Activated CD8-positive, alpha-beta memory T cell treated with anti-CD3 and anti-CD28 coated beads for 36 hours (primary cell): ENCODE measurements at regions not wholly inside any gene's neighbourhood (a gene's known extent, or its start where the extent isn't known, plus 50 kb on each side); places are given as distances from the start of the nearest gene placed in this dataset.
"Not testable (repeated sequence)": the region's sequence is repeated elsewhere in the genome, so short reads cannot be mapped to it uniquely, and the experiment has no call there.

Experiments
- CTCF ChIA-PET: fragments of 350-600 bp; sonication (Branson Sonifier 250); formaldehyde crosslinking; loops from one replicate; lab custom pipeline; 2021; ENCODE audit warnings: antibody characterized with exemption; lab: Charles Lee
- POLR2A ChIA-PET: fragments of 350-600 bp; sonication (Branson Sonifier 250); formaldehyde crosslinking; loops from one replicate; lab custom pipeline; 2021; ENCODE audit warnings: antibody characterized with exemption; lab: Charles Lee

DNA sequence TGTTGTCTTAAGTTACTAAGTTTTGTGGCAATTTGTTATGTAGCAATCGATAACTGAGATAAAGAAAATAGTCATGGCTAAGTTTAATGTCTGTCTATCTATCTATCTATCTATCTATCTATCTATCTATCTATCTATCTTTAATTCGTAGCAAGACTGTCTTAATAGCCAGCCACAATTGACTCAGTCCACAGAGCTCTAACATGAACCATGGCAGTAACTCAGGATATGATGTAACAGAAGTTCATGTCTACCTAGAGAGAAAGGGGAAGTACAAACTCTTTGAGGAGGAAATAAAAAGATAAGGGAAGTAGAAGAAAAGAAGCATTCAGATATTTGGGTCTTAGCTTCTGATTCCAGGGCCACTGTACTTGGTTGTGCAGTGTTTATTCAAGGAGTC, 61.5 kb upstream of the FNDC3B start:
- POLR2A ChIA-PET: no interaction called here
- CTCF ChIA-PET: no interaction called here

DNA sequence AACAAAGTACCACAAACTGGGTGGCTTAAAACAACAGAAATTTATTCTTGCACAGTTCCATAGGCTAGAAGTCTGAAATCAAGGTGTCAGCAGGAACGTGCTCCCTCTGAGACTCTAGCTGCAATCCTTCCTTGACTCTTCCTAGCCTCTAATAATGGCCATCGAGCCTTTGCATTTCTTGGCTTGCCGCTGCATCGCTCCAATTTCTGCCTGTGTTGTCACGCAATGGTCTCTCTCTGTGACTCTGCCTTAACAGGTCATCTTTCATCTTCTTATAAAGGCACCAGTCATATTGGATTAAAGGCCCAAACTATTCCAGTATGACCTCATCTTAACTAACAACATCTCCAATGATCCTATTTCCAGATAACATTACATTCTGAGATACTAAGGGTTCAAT, 61.0 kb upstream of the FNDC3B start:
- ChIA-PET CTCF (no interaction called here), POLR2A (no interaction called here)

DNA sequence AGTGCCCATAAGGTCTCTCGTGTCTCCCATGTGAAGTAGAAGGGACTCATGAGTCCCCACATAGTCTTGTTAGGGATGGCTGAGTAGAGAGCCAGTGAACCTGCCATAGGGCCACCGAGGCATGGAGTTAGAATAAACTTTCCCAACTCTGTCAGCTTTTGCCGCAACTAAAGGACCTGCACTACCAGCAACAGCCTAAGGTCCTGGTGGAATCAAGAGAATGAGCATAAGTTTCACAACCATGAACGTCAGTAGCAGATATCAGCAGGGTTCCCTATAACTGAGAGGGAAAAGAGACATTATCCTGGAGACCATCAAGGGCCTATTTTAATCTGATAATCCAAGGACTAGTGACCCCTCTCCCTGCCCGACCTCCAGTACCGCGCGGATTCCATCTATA, 60.3 kb upstream of the FNDC3B start:
- POLR2A ChIA-PET: no interaction called here
- CTCF ChIA-PET: no interaction called here

DNA sequence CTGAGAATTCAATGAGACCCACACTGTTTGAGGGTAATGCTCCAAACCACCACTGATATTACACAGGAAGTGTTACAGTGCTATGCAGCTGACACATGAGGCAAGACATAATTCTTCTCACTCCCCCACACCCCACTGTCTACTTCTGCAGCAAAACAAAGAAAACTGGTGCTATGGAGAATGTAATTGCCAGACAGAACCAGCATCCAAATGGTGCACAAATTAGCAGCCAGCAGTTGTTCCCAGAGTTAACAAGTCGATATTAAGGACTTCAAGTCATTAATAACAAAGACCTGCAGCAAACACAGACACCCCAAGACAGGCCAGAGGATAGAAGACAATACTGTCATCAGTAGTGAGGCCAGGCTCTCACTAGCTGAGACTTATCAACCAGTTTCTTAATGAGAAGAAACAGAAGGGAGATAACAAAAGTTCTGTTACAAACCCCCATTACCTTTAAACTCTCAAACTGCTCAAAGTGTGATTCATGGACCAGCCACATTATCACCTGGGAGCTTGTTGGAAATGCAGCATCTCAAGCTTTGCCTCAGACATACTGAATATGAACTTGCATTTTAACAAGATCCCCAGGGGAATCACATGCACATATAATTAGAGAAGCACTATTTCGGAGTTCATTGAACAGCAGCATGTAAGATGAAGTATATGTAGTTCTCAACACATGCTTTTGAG, 58.7 kb upstream of the FNDC3B start:
- ChIA-PET POLR2A (no interaction called here), CTCF (interaction anchor here (0.9 kb wide), 1 partner anchor 352 kb away, joined by 3 read pairs; no protein-coding TSS in a partner anchor)

DNA sequence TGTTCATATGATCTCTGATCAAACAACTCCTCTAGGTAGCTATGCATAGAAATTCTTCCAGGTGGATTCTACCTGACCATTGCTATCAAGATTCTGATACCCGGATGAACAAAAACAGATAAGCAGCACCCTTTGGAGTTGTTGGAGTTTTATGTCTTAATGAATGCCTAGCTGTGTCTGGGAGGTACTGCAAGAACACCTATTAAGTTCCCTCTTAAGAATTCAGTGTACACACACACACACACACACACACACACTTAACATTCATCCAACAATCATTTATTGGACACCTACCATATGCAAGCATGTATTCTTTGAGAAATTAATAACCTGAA, 58.1 kb upstream of the FNDC3B start:
- CTCF ChIA-PET: interaction anchor here (0.9 kb wide), 1 partner anchor 351 kb away, joined by 3 read pairs; no protein-coding TSS in a partner anchor
- POLR2A ChIA-PET: no interaction called here

DNA sequence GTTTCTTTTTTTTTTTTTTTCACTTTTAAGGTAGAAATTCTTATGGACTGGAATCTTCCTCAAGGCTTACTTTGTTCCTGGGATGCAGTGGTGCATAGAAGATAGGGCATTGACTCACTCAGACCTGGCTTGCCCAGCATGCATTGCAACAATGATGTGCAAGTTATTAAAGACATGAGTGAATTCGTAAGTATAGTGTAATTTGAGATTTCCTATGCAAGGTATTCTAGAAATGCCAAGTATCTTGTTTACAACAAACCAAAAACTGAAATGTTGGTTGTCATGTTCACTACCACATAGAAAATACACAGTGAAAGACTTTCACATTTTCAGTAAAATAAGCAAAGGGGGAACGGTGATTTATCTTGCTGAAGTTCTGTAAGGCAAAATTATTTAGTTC, 56.5 kb upstream of the FNDC3B start:
- POLR2A ChIA-PET: no interaction called here
- CTCF ChIA-PET: no interaction called here

DNA sequence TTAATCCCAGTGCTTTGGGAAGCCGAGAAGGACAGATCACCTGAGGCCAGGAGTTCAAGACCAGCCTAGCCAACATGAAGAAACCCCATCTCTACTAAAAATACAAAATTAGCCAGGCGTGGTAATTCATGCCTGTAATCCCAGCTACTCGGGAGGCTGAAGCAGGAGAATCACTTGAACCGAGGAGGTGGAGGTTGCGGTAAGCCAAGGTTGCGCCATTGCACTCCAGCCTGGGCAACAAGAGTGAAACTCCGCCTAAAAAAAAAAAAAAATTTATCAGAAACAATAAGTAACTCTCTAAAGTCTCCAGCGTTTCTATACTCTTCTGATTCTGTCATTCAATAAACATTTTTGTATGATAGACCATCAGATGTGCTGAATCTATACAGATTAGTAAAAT, 55.7 kb upstream of the FNDC3B start:
- CTCF ChIA-PET, POLR2A ChIA-PET: not testable (repeated sequence)

DNA sequence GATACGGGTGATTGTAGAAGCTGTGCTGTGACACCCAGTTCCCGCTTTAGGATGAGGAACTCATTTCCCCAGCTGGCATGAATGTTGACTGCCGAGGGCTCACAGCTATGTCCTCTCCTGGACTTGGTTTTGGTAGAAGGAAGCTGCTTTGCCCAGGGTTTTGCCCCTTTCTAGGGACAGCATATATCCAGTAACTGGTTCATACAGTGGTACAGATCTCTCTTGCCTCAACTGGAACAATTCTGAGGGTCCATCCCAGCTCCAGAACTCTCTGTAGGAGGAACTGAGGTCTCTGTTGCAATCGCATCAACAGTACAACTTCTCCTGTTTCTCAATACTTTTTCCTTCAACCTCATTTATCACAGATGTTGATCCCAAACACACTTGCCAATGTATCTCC, 54.5 kb upstream of the FNDC3B start:
- POLR2A ChIA-PET: no interaction called here
- CTCF ChIA-PET: no interaction called here

DNA sequence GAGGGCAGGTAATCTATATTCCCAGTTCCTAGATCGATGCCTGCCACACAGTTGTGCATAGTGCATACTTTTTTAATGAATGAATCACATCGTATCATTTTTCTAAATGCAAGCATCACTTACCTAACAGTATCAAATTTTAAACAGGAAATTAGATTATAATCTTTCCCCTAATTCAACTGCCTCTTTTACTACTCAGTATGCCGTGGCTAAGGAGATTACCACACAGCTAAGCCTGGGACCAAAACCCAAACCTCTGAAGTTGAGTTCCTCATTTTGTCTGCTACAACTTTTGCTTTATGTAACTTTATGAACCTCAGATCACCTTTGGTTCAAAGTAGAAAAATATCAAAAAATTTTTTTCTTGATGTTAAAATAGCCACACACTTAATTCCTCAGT, 53.2 kb upstream of the FNDC3B start:
- POLR2A ChIA-PET: no interaction called here
- CTCF ChIA-PET: no interaction called here

DNA sequence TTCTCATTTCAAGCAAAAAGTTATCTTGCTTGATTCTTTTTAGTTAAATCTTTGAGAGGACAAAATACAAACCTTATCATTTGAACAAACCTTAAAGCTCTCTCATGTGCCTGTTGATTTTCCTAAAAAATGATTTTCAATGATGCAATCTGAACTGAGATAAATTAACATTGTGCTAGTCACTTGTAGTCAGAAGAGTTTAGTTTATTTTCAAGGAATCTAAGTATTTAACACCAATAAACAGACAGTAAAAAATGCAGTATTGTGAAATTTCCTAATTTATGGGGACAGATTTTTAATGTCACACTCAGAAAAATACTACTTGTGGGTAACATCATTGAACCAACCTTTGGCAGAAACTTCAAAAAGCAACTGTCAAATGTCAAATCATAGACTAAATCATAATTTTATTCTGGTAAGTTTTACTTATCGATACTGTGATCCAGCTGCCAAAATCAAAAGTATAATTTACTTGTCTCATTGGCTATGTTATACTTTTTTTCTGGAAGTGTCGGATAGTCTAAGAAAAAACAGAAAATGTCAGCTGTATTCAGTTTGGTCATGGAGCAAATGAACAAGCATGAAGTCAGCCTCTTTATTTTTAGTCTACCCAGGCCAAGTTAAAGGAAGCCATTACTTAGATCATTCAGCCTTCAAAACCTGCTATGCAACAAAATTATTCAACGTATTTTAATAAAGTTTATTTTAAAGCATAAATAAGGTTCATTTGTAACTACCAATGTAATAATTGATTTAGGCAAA, 52.4 kb upstream of the FNDC3B start:
- ChIA-PET POLR2A (no interaction called here), CTCF (no interaction called here)
